Sciatic nerve (tissue), 2 donors: ENCODE measurements at regions not wholly inside any gene's neighbourhood (a gene's known extent, or its start where the extent isn't known, plus 50 kb on each side); places are given as distances from the start of the nearest gene placed in this dataset.
"Not testable (repeated sequence)": the region's sequence is repeated elsewhere in the genome, so short reads cannot be mapped to it uniquely, and the experiment has no call there.

Source experiments
- ATAC-seq: fragments of 200-7000 bp; cut with Tn5 transposase; one replicate; pipeline ENCODE4 v1.9.1; 2020; ENCODE audit warnings: mild to moderate bottlenecking, moderate library complexity
- DNase-seq: peaks from one replicate; pipeline ENCODE4 v3.0.0-alpha.2; 2020; ENCODE audit warnings: low spot score
- intact Hi-C: fragments of 100-400 bp; cut with DNase I; formaldehyde crosslinking; loops from one replicate; pipeline ENCODE4 v1.14.2; 2022
- donor health status: DM: no; HTN: no; CAD: no.
- donor health status: DM: no; HTN: no; CAD: no.

DNA sequence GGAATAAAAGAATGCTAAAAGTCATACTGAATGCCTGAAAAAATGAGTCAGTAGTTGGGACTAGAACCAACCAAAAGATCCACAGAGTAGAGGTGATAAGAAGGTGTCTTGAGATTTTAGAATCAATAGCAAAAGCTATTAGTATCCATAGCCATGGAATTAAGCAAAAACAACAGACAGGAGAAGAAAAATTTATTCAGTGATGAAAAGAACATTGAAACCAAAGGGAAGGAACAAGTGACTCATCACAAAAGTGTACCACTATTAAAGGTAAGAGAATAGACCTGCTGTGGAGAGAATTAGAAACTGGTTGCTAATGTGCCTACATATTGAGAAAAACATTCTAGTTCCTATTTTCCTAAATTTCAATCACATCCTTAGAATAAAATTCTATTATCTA lies 182.0 kb upstream of the NEIL3 start:
- intact Hi-C loops: no loop called here

GRCh38 chr4:177128306-177128705 lies 181.4 kb upstream of the NEIL3 start:
- intact Hi-C loops: no loop called here
- ATAC-seq: no peak

More for the DNA sequence above, 182.0 kb upstream of the NEIL3 start:
- no peak for DNase-seq
- no peak for ATAC-seq

DNA sequence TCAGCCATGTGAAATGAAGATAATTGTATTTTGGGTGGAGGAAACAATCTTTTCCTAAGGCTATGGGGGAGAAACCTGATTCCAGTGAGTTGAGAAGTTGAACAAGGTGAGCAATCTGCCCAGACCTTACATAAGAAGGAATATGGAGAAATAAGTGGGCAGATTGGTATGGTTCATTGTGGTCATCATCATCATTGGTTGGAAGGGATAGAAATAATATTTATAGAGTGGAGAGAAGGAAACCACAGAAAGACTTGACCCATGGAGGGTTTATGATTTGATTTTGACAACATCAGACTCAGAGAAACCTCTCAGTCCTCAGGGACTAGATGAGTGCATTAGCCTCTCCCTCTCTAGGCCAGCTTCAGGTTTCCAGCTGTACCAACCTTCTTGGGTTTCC lies 177.9 kb upstream of the NEIL3 start:
- no peak for ATAC-seq
- no peak for DNase-seq
- intact Hi-C loops: no loop called here

More at GRCh38 chr4:177128306-177128705, 181.4 kb upstream of the NEIL3 start:
- no peak for DNase-seq

- DNase-seq: no peak
- ATAC-seq: no peak
- intact Hi-C loops: no loop called here
These were observed 162.0 kb upstream of the NEIL3 start for GRCh38 chr4:177147668-177148067.

DNA sequence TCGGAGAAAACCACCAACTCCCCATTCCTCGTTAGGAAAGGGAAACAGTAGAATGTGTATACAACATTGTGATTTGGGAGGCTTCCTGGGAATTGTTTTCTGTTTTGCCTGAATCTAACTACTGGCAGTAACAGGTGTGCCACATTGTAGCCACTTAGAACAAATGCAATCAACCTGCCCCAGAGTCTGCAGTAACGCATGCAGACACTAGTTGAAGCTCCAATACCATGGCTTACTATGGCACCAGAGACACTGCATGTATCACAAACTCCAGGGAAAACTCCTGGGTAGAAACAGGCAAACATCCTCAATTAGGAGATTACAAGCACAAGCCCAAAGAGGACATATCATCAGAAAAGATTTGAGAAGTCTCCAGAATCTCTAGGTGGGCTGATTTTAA lies 154.2 kb upstream of the NEIL3 start:
- ATAC-seq: no peak
- intact Hi-C loops: no loop called here
- no peak for DNase-seq

DNA sequence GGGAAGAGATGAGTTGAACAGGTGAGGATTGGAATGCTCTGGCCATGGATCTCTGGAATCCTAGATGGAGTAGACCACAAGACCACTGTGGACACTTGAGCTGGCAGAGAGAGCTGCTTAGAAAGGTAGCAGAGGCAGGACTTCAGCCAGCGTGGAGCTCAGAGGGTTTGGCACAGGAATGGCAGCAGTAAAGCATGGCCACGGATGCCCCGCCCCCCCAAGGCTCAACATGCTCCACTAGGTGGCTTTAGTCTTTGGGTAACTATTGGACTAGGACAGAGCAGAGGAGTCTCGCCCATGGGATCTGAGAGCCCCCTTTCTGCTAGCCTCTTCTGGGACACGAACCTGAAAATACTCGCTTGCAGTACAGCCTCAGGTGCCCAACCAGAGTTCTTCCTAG lies 150.1 kb upstream of the NEIL3 start:
- no peak for ATAC-seq
- DNase-seq: no peak
- intact Hi-C loops: no loop called here

DNA sequence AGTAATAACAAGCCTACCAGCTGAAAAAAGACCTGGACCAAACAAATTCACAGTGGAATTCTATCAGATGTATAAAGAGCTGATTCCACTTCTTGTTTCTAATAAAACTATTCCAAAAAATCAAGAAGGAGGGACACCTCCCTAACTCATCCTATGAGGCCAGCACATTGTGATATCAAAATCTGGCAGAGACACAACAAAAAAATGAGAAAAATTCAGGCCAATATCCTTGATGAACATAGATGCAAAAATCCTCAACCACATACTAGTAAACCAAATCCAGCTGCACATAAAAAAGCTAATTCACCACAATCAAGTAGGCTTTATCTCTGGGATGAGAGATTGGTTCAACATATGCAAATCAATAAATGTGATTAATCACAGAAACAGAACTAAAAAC lies 147.9 kb upstream of the NEIL3 start:
- ATAC-seq (no peak), DNase-seq (no peak)
- intact Hi-C loops: no loop called here

DNA sequence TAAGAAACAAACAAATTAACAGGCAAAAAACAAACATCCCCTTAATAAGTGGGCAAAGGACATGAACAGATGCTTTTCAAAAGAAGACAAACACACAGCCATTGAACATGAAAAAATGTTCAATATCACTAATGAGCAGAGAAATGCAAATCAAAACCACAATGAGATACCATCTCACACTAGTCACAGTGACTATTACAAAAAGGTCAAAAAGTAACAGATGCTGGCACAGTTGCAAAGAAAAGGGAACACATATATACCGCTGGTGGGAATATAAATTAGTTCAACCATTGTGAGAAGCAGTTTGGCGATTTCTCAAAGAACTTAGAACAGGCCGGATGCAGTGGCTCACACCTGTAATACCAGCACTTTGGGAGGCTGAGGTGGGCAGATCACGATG lies 146.1 kb upstream of the NEIL3 start:
- intact Hi-C loops: no loop called here
- no peak for DNase-seq
- no peak for ATAC-seq

GRCh38 chr4:177171588-177171987 lies 138.1 kb upstream of the NEIL3 start:
- no peak for ATAC-seq
- DNase-seq: no peak
- intact Hi-C loops: no loop called here

DNA sequence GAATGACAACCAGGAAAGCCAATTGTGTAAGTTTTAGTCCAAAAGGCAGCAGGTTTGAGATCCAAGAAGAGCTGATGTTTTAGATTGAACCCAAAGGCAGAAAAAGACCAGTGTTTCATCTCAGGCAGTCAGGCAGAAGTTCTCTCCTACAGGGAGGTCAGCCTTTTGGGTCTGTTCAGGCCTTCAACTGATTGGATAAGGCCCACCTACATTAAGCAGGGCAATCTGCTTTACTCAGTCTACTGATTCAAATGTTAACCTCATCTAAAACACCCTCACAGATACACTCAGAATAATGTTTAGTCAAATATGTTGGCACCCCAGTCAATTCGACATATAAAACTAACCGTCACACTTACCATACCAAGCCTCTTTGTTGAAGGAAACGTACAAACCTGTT lies 134.2 kb upstream of the NEIL3 start:
- DNase-seq (no peak), ATAC-seq (no peak)
- intact Hi-C loops: no loop called here

- intact Hi-C loops: no loop called here
- DNase-seq (no peak), ATAC-seq (peak; percentile 53)
These were observed 132.1 kb upstream of the NEIL3 start for GRCh38 chr4:177177541-177178081.

- no peak for DNase-seq
- ATAC-seq: no peak
- intact Hi-C loops: no loop called here
These were observed 131.4 kb upstream of the NEIL3 start for GRCh38 chr4:177178246-177178645.

GRCh38 chr4:177182166-177182565 lies 127.5 kb upstream of the NEIL3 start:
- ATAC-seq: peak; percentile 73
- DNase-seq: no peak
- intact Hi-C loops: no loop called here

DNA sequence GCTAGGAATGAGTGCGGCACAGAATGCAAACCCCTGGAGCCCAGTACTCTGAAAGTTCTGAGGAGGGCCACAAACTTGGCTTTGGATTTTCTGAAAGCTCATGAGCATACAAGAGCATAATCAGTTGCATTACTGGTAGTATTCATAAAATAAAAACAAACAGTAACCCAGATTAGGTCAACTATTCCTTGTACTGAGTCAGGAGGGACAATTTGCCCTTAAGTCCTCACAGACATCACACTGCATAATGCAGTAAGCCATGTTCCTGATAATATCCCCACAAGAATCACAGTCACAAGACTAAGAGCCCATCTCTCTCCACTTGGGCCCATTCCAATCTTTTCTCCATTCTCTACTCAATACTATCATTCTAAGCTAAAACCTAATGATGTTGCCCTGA lies 126.9 kb upstream of the NEIL3 start:
- intact Hi-C loops: no loop called here
- DNase-seq: no peak
- peak; percentile 43 for ATAC-seq

DNA sequence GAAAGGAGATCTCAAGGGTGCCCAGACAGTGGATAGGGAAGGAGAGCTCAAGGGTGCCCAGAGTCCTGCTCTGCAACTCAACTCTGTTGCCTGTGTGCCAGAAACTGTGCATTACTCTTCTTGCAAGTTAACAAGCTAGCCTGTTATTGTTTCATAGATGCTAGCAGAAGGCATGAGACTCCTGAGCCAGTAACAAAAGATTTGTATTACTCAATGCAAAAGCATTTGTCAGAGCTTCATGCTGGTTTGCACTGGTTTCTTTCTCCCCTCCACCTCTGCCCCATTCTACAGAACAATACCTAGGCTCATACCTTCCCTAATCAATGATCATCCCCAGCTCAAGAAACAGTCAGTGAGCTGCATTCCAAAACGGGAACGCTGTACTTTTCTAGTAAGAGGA lies 124.5 kb upstream of the NEIL3 start:
- intact Hi-C loops: no loop called here
- ATAC-seq (no peak), DNase-seq (no peak)

DNA sequence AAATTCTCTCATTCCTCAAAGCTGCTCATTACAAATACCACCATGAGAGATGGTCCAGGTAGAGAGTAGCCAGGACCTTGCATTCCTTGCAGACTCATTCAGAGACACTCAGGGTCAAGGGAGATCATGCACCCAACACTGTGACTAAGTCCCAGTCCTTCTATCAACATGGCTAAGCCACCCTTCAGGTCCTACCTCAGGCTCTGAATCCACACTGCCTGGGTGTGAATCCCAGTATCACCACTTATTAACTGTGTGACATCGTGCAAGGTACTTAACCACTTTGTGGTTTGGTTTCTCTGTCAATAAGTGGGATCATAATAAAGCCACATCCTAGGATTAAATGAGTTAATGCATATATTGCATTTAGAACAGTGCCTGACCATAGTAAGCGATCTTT lies 124.1 kb upstream of the NEIL3 start:
- intact Hi-C loops: no loop called here
- ATAC-seq (no peak), DNase-seq (no peak)

- ATAC-seq: no peak
- DNase-seq: no peak
- intact Hi-C loops: no loop called here
These were observed 122.3 kb upstream of the NEIL3 start for GRCh38 chr4:177187371-177187770.

DNA sequence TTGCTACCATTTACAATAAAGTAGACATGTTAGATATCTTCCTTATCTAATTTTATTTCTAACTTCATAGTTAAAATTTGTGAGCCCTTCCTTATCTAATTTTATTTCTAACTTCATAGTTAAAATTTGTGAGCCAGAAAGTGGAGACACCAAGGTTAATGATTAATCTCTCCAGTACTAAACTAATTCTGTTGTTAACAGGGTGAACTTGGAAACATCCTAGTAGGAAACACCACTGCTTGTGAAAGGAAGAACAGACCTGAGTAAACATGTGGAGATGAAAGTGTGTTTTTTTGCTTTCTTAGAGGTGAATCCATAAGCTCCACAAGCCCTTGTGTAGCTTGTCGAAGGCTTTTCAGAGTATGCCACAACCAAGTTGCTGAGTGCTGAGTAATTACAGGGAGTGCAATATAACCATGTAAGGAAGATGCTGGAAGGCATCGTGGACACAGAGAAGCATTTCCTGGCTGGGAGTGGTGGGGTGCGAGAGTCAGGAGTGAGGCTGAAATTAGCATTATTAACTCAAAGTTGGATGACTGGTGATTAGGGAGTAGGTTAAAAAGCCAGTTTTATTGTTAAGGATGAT lies 118.6 kb upstream of the NEIL3 start:
- no peak for ATAC-seq
- DNase-seq: no peak

GRCh38 chr4:177191586-177191985 lies 118.1 kb upstream of the NEIL3 start:
- DNase-seq: no peak
- intact Hi-C loops: no loop called here
- ATAC-seq: no peak

More for the DNA sequence above, 118.6 kb upstream of the NEIL3 start:
- intact Hi-C loops: no loop called here

- ATAC-seq: no peak
- no peak for DNase-seq
- intact Hi-C loops: no loop called here
These were observed 117.7 kb upstream of the NEIL3 start for GRCh38 chr4:177191991-177192390.

DNA sequence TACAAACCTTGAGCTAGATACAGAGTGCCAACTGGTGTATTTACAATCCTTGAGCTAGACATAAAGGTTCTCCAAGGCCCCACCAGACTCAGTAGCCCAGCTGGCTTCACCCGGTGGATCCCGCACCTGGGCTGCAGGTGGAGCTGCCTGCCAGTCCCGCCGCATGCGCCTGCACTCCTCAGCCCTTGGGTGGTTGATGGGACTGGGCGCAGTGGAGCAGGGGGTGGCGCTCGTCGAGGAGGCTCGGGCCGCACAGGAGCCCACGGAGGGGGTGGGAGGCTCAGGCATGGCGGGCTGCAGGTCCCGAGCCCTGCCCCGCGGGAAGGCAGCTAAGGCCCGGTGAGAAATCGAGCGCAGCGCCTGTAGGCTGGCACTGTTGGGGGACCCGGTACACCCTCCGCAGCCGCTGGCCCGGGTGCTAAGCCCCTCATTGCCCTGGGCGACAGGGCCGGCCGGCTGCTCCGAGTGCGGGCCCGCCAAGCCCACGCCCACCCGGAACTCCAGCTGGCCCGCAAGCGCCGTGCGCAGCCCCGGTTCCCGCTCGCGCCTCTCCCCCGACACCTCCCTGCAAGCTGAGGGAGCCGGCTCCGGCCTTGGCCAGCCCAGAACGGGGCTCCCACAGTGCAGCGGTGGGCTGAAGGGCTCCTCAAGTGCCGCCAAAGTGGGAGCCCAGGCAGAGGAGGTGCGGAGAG lies 116.5 kb upstream of the NEIL3 start:
- ATAC-seq, DNase-seq, intact Hi-C loops: not testable (repeated sequence)
